H1 (cell line): ENCODE measurements at regions not wholly inside any gene's neighbourhood (a gene's known extent, or its start where the extent isn't known, plus 50 kb on each side); places are given as distances from the start of the nearest gene placed in this dataset.

Source experiments
- BCL11A ChIP-seq, 2 experiments: IDR thresholded peaks; one replicate each; pipeline ENCODE4 v1.6.1; 2011; ENCODE audit warnings: low read depth in 2 of 2, low read length in 2 of 2, mild to moderate bottlenecking in 2 of 2
- TF ChIP-seq, protein P1 (sequence below), 3 experiments: IDR thresholded peaks; 1 replicate in 2 of 3; 2 replicates in 1 of 3; pipeline versions ENCODE4 v1.5.1 to v1.6.1; 2011; ENCODE audit warnings: low read length in 3 of 3, mild to moderate bottlenecking in 3 of 3, inconsistent platforms in 2 of 3, low read depth in 1 of 3, moderate library complexity in 1 of 3; ENCODE audit not compliant: insufficient read depth in 1 of 3; ENCODE audit errors: control extremely low read depth in 1 of 3

DNA sequence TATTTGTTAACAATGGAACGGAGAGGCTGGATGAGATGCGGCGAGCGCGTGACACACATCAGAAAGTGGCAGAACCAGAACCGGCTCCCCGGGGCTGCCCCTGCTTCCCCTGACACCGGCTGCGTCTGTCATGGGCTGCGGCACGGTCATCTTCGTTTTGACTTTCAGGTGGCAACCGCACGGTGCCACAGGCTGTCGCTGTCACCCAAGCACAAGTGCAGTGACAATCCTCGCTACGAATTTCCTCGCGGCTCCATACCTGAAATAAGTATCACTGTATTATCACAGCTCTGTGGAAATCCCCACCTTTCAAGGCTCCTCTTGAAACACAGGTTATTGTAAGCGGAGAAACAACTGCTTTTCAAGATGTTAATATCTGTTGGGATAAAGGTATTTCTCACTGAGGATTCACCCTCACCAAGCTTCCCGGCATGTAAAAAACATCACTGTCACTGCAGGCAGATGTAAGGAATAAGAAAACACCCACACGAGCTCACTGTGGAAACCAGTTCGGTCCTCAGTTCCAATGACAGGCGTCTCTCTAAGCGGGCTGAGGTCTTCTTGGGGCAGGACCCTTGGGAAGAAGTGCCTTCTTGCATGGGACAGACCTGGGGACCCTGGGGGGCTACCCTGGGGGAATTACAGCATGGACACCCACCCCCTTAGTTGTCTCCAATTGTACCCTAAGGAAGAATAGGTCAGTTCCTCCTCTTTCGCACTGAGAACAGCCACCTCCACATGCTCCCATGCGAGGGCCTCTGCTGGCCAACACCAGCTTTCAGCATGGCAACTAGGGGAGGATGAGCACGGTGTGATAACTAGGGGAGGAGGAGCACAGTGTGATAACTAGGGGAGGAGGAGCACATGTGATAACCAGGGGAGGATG lies 86.3 kb downstream of the DACT2 start (continued):
- TF ChIP-seq, protein P1, sequence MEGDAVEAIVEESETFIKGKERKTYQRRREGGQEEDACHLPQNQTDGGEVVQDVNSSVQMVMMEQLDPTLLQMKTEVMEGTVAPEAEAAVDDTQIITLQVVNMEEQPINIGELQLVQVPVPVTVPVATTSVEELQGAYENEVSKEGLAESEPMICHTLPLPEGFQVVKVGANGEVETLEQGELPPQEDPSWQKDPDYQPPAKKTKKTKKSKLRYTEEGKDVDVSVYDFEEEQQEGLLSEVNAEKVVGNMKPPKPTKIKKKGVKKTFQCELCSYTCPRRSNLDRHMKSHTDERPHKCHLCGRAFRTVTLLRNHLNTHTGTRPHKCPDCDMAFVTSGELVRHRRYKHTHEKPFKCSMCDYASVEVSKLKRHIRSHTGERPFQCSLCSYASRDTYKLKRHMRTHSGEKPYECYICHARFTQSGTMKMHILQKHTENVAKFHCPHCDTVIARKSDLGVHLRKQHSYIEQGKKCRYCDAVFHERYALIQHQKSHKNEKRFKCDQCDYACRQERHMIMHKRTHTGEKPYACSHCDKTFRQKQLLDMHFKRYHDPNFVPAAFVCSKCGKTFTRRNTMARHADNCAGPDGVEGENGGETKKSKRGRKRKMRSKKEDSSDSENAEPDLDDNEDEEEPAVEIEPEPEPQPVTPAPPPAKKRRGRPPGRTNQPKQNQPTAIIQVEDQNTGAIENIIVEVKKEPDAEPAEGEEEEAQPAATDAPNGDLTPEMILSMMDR (IDR thresholded peaks at IDR 0.05; ENCODE audit: control extremely low read depth in 1 of 3, insufficient read depth in 1 of 3, low read depth in 1 of 3, low read length in 3 of 3), result peak in 2 of 3 experiments; percentile 25 to 51; a peak in 2 of 4 replicates
- no peak for TF ChIP-seq BCL11A (IDR thresholded peaks at IDR 0.05; ENCODE audit: low read depth in 2 of 2, low read length in 2 of 2)
- TF ChIP-seq, all 59 proteins: peak for 3
